ENCODE measurements at regions not wholly inside any gene's neighbourhood (a gene's known extent, or its start where the extent isn't known, plus 50 kb on each side); places are given as distances from the start of the nearest gene placed in this dataset.

DNA sequence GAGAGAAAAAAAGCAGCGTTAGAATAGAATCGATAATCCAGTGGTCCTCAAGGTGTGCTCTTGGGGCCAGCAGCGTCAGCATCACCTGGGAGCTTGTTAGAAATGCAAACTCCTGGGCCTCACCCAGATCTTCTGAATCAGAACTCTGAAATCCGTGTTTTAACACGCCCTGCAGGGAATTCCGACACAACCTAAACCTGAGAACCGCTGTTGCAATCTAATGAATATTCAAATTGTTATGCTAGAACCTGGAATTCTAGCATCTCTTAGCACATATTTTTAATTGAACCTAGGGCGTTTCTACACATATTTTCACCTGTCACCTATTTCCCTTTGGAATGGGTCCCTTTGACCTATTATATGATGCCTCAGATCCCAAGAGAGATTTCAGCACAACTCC is 175.7 kb downstream of the PSMG1 start:
- TF ChIP-seq, protein P1, sequence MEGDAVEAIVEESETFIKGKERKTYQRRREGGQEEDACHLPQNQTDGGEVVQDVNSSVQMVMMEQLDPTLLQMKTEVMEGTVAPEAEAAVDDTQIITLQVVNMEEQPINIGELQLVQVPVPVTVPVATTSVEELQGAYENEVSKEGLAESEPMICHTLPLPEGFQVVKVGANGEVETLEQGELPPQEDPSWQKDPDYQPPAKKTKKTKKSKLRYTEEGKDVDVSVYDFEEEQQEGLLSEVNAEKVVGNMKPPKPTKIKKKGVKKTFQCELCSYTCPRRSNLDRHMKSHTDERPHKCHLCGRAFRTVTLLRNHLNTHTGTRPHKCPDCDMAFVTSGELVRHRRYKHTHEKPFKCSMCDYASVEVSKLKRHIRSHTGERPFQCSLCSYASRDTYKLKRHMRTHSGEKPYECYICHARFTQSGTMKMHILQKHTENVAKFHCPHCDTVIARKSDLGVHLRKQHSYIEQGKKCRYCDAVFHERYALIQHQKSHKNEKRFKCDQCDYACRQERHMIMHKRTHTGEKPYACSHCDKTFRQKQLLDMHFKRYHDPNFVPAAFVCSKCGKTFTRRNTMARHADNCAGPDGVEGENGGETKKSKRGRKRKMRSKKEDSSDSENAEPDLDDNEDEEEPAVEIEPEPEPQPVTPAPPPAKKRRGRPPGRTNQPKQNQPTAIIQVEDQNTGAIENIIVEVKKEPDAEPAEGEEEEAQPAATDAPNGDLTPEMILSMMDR (conservative IDR thresholded peaks at IDR 0.05; ENCODE audit: low read depth, low read length) = no peak
- no peak for TF ChIP-seq EZH2phosphoT487 (IDR thresholded peaks at IDR 0.05; ENCODE audit: borderline replicate concordance, low read length)
